RWPE1 (cell line): ENCODE measurements at regions not wholly inside any gene's neighbourhood (a gene's known extent, or its start where the extent isn't known, plus 50 kb on each side); places are given as distances from the start of the nearest gene placed in this dataset.
A peak's percentile ranks its signal among the peaks of the same experiment; 100 is the strongest.

Experiments
- CTCF ChIA-PET: fragments of 350-600 bp; sonication (Branson Sonifier 250); formaldehyde crosslinking; extraction: SDS; loops from one replicate; lab custom pipeline; 2021; lab: Yijun Ruan, JAX
- POLR2A ChIA-PET: fragments of 400-600 bp; formaldehyde crosslinking; extraction: SDS; loops from one replicate; lab custom pipeline; 2020; ENCODE audit warnings: antibody characterized with exemption; ENCODE audit not compliant: low non-redundant PET; lab: Yijun Ruan, JAX
- DNase-seq: peaks from one replicate; pipeline ENCODE4 v3.0.0; 2012; ENCODE audit warnings: low spot score
- H3K27ac ChIP-seq: fragments of 450-650 bp; 2 replicates; pipeline ENCODE4 v1.5.1; 2017
- TF ChIP-seq, protein P1 (sequence below): fragments of 450-650 bp; conservative IDR thresholded peaks from 2 replicates; pipeline ENCODE4 v1.5.1; 2017; ENCODE audit warnings: low read depth, mild to moderate bottlenecking

- CTCF ChIA-PET: no interaction called here
- TF ChIP-seq, protein P1, sequence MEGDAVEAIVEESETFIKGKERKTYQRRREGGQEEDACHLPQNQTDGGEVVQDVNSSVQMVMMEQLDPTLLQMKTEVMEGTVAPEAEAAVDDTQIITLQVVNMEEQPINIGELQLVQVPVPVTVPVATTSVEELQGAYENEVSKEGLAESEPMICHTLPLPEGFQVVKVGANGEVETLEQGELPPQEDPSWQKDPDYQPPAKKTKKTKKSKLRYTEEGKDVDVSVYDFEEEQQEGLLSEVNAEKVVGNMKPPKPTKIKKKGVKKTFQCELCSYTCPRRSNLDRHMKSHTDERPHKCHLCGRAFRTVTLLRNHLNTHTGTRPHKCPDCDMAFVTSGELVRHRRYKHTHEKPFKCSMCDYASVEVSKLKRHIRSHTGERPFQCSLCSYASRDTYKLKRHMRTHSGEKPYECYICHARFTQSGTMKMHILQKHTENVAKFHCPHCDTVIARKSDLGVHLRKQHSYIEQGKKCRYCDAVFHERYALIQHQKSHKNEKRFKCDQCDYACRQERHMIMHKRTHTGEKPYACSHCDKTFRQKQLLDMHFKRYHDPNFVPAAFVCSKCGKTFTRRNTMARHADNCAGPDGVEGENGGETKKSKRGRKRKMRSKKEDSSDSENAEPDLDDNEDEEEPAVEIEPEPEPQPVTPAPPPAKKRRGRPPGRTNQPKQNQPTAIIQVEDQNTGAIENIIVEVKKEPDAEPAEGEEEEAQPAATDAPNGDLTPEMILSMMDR: no peak
- H3K27ac ChIP-seq: no peak overlapping the region
- DNase-seq: no peak
- POLR2A ChIA-PET: no interaction called here
Observed at GRCh38 chr3:36656873-36657272, 107.5 kb downstream of the DCLK3 start.

GRCh38 chr3:36653095-36653494 lies 111.3 kb downstream of the DCLK3 start:
- ChIA-PET CTCF (no interaction called here), POLR2A (no interaction called here)
- TF ChIP-seq, protein P1: no peak
- no peak overlapping the region for H3K27ac ChIP-seq
- no peak for DNase-seq

DNA sequence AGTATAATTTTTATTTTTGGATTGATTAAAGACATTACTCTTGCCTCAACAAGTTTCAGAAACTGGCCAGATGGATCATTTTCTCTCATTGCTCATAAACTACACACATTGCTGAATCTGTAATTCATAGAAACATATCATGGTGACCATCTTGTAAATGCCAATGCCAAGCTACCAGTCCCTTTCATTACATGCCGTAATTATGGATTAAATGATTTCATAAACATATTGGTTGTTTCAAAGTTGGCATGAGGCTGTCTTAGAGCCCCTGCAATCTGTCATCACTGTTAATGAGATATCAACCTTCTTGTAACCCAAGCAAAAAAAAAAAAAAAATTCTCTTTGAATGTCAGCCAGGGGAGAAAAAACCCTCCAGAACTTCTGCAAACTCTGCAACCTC lies 112.2 kb downstream of the DCLK3 start:
- DNase-seq: no peak
- TF ChIP-seq, protein P1: no peak
- no peak overlapping the region for H3K27ac ChIP-seq
- ChIA-PET POLR2A (no interaction called here), CTCF (no interaction called here)

- CTCF ChIA-PET: no interaction called here
- DNase-seq: no peak
- no peak overlapping the region for H3K27ac ChIP-seq
- TF ChIP-seq, protein P1: no peak
- POLR2A ChIA-PET: no interaction called here
Observed at GRCh38 chr3:36650271-36650671, 114.1 kb downstream of the DCLK3 start.

DNA sequence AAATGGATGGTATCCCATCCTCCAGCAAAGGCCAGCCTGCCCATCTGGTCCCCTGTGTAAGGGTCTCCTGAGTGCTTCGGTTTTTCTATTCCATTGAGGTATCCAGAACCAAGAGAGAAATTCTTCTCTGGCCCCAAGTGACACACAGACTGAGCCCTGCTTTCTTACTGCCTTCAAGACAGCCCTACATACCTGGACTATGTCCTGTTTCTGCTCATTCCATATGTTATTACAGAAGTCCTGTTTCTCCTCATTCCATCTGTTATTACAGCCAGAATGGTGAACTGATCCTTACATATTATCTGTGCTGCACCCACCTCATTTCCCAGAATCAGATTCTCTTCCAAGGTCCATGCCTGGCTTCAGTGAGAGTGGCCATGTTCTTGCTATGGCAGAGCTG lies 115.2 kb downstream of the DCLK3 start:
- ChIA-PET CTCF (no interaction called here), POLR2A (no interaction called here)
- no peak for DNase-seq
- peak overlapping the region; percentile 57 for H3K27ac ChIP-seq
- TF ChIP-seq, protein P1: no peak

DNA sequence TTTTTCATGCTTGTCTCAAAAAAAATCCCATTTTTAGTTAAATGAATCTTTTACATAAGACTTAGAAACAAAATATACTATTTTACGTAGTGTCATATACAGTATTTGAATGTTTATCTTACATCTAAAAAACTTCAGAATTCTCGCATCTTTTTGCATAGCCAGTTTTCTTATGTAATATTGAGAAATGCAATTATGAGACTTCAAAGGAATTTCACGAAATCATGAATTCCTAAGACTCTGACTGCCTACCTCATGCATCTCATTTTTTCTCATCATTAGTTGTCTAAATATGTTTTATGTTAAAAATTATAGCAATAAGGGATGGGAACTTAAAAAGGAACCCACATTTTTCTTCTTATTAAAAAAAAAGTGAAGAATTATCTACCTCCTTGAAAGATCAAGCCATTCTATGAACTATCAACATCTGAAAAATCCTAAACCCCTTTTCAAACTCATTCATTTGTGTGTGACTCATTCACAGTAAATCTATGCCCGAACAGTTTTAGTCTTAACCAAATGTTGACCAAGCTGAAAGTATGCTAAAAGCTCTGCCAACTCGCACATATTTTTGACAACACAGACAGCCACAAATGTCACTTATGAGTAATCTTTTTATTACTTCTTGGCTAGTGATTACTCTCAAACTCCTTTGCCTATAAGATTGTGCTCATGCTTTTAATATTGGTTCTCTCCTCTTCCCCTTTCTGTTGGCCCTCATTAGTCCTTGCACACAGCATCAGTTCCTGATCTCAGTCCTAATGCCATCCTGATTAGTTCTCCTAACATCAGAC lies 115.9 kb downstream of the DCLK3 start:
- no peak overlapping the region for H3K27ac ChIP-seq
- ChIA-PET POLR2A (no interaction called here), CTCF (no interaction called here)
- TF ChIP-seq, protein P1: no peak
- peak; percentile 27 for DNase-seq
